AG09319 (cell line): ENCODE measurements at regions not wholly inside any gene's neighbourhood (a gene's known extent, or its start where the extent isn't known, plus 50 kb on each side); places are given as distances from the start of the nearest gene placed in this dataset.

Experiments used
- DNase-seq: peaks from one replicate; pipeline ENCODE4 v3.0.0-alpha.2; 2010; ENCODE audit warnings: low read depth; ENCODE audit errors: extremely low read depth
- TF ChIP-seq, protein P1 (sequence below): IDR thresholded peaks from 2 replicates; pipeline ENCODE4 v1.5.1; 2011; ENCODE audit warnings: low read depth, mild to moderate bottlenecking, inconsistent platforms, low read length, moderate library complexity

DNA sequence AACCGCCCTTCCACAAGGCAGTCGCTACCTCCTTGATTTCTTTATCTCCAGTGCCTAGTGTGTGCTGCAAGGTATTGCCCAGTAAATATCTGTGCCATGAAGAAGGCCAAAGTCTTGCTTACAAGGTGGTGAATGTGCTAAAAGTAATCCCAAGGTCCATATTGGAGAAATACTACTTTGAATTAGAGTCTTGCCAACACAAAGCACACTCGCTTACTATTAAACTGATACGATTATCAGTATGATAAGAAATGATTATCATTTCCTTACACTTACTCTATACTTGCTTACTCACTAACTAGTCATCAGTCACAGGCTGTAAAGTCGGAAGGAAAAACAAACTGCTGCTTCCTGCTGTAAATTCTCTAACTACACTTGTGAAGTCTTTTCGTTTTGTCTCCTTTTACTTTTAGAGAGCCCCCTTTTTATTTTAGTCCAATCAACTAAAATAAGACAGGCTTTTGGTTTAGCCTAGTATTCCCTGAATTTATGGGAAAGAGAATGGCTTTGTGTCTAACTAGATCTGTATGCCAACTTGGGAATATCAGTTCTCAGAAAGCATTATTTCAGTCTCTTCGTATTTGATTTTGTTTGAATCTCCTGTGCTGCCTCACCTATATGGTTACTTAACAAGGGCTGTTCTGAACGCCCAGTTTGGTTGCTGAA lies 107.1 kb upstream of the TSC22D2 start:
- DNase-seq = no peak
- TF ChIP-seq, protein P1, sequence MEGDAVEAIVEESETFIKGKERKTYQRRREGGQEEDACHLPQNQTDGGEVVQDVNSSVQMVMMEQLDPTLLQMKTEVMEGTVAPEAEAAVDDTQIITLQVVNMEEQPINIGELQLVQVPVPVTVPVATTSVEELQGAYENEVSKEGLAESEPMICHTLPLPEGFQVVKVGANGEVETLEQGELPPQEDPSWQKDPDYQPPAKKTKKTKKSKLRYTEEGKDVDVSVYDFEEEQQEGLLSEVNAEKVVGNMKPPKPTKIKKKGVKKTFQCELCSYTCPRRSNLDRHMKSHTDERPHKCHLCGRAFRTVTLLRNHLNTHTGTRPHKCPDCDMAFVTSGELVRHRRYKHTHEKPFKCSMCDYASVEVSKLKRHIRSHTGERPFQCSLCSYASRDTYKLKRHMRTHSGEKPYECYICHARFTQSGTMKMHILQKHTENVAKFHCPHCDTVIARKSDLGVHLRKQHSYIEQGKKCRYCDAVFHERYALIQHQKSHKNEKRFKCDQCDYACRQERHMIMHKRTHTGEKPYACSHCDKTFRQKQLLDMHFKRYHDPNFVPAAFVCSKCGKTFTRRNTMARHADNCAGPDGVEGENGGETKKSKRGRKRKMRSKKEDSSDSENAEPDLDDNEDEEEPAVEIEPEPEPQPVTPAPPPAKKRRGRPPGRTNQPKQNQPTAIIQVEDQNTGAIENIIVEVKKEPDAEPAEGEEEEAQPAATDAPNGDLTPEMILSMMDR = no peak

DNA sequence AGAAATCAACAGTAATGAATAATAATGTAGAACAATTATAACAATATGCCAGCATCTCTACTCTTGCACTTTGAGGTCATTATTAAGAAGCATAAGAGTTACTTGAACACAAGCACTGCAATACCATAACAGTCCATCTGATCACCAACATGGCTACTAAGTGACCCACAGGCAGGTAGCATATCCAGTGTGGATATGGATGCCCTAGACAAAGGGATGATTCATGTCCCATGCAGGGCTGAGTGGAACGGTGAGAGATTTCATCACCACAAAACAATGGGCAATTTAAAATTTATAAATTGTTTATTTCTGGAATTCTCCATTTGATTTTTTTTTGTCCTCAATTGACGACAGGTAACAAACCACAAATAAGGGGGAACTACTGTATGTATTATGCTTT lies 107.7 kb upstream of the TSC22D2 start:
- TF ChIP-seq, protein P1 = no peak
- DNase-seq = no peak

DNA sequence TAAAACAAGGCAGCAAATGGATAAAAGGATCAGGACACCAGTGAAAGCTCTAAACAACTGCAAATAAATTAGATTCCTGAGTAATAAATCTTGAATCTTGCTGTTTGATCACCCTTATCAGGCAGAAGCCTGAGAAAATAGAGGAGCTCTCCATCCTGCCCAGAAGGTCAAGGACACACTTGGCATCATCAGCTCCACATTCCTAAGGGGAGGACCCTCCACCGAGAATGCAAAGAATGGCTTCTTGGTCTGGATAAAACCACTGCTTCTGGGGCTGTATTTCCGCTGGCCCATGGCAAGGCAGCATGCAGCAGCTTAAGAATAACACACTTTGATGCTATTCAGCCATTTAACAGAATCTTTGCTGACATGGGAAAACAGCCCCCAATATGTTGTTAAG lies 108.9 kb upstream of the TSC22D2 start:
- no peak for DNase-seq

DNA sequence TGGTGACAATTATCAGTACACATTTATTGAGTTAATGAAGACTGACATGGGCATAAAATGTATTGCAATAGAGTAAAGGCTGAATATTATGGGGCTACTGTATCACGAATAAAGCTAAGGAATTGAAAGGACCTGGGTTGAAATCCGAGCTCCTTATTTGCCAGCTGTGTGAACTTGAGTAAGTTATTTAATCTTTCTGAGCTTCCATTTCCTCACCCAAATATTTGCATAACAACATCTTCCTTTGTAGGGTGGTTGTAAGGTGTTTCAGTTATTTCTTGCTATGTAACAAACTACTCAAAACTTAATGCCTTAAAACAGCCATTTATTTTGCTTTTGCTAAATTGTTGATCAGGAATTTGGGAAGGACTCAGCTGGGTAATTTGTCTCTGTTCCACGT lies 111.1 kb upstream of the TSC22D2 start:
- no peak for DNase-seq
- TF ChIP-seq, protein P1 = no peak

More for the DNA sequence above, 108.9 kb upstream of the TSC22D2 start:
- TF ChIP-seq, protein P1 = no peak

DNA sequence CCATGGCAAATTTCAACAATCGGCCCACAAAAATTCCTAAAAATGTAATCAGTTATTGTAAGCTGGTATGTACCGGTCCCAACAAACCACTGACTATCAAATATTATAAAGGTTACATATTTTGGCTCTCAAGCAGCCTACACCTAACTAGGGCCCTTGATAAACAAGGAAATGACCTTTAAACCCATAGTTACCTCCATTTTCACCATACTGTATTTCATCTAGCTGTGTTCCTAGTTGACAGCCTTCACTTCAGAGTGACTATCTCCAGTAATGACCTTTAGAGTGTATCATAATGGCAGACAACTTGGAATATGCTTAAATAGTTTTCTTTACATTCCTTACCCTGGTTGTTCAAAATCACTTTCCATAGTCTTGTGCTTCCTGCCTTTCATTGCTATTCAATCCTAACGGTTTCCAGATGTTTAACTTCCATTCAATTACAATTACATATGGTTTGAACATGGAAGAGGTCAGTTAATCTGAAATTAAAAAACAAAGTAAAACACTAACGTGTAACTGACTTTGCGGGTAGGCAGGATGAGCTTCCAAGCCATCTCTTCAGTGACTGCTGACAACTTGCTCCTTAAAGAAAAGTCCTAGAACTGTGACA lies 111.9 kb upstream of the TSC22D2 start:
- no peak for DNase-seq
- TF ChIP-seq, protein P1 = no peak

DNA sequence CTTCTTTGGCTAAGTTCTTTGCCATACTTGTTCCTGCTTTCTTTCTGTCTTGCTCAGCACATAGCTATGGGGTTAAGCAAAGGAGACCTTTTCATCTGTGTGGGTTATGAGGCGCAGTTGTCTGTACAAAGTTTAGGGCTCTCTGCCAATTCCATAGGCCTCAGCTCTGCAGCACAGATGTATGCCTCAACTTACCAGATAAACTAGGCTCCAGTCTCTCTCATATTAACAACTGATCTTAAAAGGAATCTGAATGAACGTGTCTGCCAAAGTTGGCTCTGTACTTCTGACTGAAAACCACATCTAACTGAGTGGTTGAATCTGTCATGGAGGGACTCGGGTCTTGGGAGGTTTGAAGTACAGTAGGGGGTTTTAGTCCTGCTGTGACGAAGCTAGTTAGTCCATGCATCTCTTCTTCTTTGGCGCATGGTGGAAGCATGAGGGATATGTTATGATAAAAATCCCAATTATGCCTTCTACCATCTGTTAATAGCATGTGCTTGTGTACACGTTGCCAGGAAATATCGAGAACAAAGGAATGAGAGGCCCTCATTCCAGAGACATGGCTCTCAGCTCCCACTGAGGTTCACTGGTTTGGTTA lies 114.6 kb upstream of the TSC22D2 start:
- peak; percentile 44 for DNase-seq
- TF ChIP-seq, protein P1 = no peak

DNA sequence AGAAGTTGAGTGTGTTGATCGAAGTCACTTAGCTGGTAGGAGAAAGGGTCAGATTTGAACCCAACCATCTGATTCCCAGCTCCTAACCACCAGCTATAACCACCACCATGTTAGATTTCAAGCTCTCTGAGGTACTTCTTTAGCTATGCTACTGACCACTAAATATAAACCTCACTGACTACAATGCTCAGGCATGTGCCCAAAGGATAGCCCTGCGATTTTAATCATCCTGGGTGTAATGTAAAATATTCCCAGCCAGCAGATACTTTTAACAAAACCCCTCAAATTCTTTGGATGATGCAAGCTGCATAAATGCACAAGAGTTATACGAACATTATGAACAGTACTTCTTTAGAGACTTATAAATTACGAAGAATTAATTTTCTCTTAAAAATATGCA lies 115.2 kb upstream of the TSC22D2 start:
- DNase-seq = peak; percentile 41

More for the DNA sequence above, 115.2 kb upstream of the TSC22D2 start:
- TF ChIP-seq, protein P1 = no peak
